ENCODE measurements at regions not wholly inside any gene's neighbourhood (a gene's known extent, or its start where the extent isn't known, plus 50 kb on each side); places are given as distances from the start of the nearest gene placed in this dataset.
"Not testable (repeated sequence)": the region's sequence is repeated elsewhere in the genome, so short reads cannot be mapped to it uniquely, and the experiment has no call there.

DNA sequence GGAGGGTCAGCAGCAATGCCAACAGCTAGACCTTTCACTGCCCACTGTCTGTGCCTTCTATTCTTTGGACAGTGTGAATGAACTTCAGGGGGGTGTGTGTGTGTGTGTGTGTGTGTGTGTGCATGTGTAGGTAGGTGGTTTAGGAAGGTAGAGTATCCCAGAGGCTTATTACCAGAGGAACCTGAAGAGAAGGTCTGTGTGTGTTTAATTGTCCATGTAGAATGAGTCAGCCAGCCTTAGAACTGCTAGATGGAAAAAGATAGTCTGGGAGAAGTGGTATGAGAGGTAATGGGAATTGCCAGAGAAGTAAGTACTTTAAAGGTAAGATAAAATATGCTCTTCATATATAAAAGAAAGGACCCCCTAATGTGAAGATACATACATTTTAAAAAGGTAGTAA is 522.2 kb downstream of the PIK3C3 start:
- no peak for DNase-seq

DNA sequence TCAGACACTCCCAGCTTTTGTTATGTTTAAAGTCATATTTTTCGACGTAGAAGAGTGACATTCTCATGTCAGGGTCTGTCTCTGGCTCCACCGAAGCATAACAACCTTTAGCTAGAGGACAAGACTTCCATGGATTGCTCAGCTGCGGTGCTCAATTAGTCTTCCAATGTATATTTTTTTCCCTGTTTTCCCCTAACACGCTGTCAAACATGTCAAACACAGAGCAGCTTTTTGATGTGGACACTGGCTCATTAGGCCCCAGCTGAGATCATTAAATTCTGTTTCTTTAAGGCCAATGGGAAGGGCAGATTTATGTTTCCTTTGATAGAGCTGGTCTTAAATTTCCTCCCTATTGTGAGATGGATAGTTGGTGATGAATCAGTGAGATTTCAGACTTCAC is 525.4 kb downstream of the PIK3C3 start:
- no peak for DNase-seq

DNA sequence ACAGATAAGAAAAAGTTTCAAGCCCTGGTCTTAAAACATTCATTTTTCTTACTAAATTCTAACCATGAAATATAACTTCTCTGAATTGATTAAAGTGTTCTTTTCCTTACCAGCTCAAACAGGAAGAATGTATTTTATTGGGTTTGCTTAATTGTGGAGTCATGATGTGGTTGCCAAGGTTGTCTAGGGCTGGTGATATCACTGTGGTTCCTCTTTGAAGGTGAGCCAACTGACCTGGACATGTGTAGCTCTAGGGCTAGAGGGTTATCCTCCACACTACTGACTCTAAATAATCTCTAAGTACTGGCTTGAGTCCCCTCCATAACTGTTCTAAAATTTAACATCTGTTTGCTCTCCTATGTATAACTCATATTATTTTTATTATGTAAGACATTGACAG is 529.6 kb downstream of the PIK3C3 start:
- no peak for DNase-seq

- DNase-seq, result no peak
Observed at GRCh38 chr18:42486271-42486670, 531.2 kb downstream of the PIK3C3 start.

DNA sequence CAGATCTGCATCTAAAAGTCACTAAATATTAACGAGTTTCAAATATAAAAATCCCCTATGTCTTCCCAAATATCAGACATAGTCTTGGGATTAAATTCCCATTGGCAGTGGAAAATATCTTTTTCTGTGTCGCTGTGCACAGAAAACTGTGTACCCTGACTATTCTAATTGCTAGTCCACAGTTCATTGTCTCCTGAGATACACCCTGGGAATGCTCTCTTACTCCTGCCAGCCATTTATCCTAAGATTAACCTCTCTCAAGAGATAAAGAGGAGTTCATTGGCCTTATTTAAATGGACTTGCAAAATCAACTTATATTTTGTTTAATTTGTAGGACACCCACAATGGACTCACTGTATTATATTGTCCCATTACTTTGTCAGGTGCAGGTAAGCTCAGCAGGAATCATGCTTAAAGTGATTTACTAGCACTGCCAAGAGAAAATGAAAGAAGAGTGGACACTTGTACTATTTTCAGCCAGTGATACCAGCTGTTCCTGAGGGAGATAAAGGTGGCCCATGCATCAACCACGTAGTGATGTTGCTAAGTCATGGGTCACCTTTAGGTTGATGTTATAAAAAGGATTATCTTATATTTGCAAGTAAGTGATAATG is 553.8 kb downstream of the PIK3C3 start:
- DNase-seq, result no peak

GRCh38 chr18:42509750-42510415 is 554.8 kb downstream of the PIK3C3 start:
- DNase-seq, result no peak

DNA sequence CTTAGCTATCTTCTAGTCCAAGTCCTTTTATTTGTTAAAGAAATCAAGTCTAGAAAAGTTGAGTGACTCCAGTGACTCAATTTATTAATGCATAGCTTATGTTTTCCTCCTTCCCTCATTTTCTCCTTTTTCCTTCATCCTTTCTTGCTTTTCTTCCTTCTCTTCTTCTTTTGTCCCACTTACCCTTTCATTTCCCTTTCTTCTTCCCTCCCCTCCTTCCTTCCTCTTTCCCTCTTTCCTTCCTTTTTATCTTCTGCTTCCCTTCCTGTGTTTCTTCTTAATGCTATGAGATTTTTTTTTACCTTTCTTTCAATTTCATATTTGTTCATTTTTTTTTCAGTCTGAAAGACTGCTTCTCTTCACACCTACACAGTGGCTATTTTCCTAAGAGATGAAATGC is 555.5 kb downstream of the PIK3C3 start:
- DNase-seq, result no peak

GRCh38 chr18:42513441-42513840 is 558.4 kb downstream of the PIK3C3 start:
- DNase-seq, result no peak

GRCh38 chr18:42514512-42514911 is 559.5 kb downstream of the PIK3C3 start:
- no peak for DNase-seq

DNA sequence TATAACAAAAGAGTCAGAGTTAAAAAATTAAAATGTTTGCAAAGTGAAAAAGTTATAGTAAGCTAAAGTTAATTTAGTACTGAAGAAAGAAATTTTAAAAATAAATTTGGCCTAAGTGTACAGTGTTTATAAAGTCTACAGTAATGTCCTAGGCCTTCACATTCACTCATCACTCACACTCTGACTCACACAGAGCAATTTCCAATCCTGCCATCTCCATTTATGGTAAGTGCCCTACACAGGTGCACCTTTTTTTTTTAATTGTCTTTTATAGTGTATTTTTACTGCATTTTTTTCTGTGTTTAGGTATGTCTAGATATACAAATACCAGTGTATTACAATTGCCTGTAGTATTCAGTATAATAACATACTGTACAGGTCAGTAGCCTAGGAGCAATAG is 562.9 kb downstream of the PIK3C3 start:
- DNase-seq, result no peak

GRCh38 chr18:42518331-42518730 is 563.3 kb downstream of the PIK3C3 start:
- DNase-seq, result not testable (repeated sequence)

DNA sequence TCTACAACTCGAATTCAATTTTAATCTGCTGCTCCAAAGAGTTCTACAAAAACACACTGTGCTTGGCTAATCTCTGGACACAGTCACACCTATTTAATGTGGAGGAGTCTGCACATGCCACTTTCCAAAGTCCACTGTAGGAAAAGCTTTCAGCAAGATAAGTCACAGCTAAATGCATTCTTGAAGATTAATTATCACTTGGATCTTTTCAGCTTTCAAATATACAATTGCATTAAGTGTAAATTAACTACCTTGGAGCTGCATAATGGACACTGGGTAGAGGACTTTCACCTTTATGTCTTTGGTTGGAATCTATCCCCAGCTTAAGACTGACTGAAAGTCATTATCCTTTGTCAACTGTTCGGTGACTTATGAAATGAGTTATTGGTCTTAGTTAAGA is 565.1 kb downstream of the PIK3C3 start:
- DNase-seq, result no peak

DNA sequence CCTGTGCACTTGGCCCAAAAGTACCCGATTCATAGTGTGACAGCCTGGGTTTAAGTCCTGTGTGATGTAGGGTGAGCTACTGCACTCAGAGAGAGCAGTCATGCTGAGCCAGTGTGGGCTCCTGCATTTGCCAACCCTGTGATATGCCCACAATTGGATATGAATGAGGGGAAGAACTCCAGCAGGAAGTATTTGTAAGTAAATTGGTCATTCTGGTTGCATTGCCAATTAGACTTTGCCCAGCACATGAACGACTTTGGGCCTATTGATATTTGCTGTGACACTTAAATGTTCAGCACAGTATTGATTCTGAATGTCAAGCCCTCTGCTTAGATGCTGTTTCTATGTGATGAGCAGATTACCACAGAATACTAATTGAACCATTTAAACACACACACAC is 570.9 kb downstream of the PIK3C3 start:
- DNase-seq, result no peak

DNA sequence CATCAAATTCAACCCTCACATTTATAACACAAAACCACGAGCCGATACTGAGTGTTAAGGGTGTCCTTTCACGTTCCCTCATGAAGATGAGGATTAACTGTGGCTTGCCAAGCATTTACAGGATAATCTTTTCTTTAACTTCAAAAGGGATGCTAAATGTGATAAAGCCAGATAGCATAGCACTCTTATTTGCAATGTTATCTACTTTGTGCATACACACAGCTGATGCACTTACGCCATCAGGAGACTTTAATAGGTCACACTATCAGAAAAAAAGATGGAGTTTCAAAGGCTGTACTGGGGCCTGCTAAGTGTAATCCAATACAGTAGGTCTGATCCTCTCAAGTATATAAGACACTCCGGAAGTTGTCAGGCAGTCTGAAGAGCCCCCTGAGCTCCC is 572.7 kb downstream of the PIK3C3 start:
- DNase-seq, result no peak

GRCh38 chr18:42530276-42530675 is 575.2 kb downstream of the PIK3C3 start:
- no peak for DNase-seq

- DNase-seq, result no peak
Observed at GRCh38 chr18:42532119-42532518, 577.1 kb downstream of the PIK3C3 start.

DNA sequence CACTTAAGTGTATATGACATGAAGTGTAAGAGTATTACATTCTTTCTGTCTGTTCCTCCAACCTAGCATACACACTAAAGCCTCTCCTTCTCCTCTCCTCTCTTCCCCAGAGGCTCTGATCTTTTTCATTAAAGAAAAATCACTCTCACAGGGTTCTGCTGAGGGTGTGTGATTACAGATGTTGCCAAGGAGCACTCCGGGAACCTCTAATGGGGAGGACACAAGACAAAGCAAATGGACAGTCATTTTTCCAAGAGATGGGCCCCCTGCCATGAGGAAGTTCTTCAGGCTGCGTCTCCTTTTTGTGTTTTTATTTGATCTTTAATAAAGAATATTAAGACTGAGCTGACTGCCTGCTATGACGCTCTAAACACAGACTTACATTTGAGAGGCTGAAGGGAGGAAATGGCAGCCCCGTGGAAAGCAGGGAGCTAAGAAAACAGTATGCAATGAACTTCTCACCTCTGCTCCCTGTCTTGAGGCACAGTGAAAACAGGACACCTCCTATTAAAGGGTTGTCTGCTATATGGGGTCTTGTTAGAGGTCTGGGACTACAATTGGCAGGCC is 578.1 kb downstream of the PIK3C3 start:
- DNase-seq, result no peak

- no peak for DNase-seq
Observed at GRCh38 chr18:42533616-42534015, 578.6 kb downstream of the PIK3C3 start.

DNA sequence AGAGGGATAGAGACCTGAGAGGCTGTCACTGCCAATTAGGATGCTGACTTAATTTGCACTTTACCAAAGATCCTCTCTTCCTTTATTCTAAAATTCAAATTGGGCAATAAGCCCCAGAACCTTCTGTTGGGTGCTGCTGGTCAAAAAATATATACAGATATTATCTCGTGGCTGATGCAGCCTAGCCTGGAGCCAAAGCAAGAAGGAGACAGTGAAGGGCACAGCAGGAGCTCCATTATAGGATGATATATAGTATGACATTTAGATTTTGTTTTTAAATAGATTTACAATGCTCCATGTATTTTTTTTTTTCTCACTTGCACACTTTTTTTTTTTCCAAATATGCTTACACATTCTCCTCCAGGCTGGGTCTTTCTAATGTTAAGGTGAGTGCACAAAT is 579.3 kb downstream of the PIK3C3 start:
- no peak for DNase-seq

- no peak for DNase-seq
Observed at GRCh38 chr18:42536442-42536841, 579.0 kb downstream of the RIT2 start.

- no peak for DNase-seq
Observed at GRCh38 chr18:42537291-42537690, 578.2 kb downstream of the RIT2 start.

GRCh38 chr18:42544901-42545300 is 570.6 kb downstream of the RIT2 start:
- no peak for DNase-seq

DNA sequence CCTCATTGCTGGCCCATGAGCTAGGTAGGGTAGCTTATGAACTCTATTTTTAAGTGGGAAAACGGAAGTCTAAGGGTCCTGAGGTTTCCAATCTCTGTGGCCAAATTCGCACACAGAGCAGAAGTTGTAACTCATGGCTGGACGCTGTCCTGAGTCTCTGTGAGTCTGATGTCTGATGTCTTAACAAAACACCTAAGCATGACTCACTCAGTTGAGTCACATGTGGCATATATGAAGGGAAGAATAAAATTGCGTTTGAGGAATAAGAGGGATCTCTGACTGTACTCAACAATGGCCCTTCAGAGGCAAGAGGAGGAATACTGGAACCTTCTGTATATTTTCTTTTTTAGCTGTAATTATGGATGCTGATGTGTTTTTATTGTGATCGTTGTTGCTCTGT is 569.7 kb downstream of the RIT2 start:
- DNase-seq, result no peak

GRCh38 chr18:42548493-42548892 is 567.0 kb downstream of the RIT2 start:
- DNase-seq, result no peak
